DOHH2 (cell line): ENCODE measurements at regions not wholly inside any gene's neighbourhood (a gene's known extent, or its start where the extent isn't known, plus 50 kb on each side); places are given as distances from the start of the nearest gene placed in this dataset.

Experiments used
- H3F3A ChIP-seq: fragments of 200-600 bp; sonication (generic), shearing (Covaris generic); 2 replicates; pipeline ENCODE4 v1.6.0; 2016; ENCODE audit warnings: antibody characterized with exemption, mild to moderate bottlenecking; ENCODE audit not compliant: control insufficient read depth, insufficient read depth
- H3K27ac ChIP-seq: fragments of 200-600 bp; sonication (generic); 2 replicates; pipeline ENCODE4 v1.5.1; 2014; ENCODE audit warnings: low read depth, mild to moderate bottlenecking, low read length, moderate library complexity
- H3K27me3 ChIP-seq: fragments of 200-600 bp; sonication (generic); 2 replicates; pipeline ENCODE4 v1.6.1; 2014; ENCODE audit warnings: mild to moderate bottlenecking, low read length, mixed read lengths; ENCODE audit not compliant: control insufficient read depth
- H3K36me3 ChIP-seq: fragments of 200-600 bp; sonication (generic); 2 replicates; pipeline ENCODE4 v1.6.1; 2014; ENCODE audit warnings: mild to moderate bottlenecking, low read length, moderate library complexity, mixed read lengths; ENCODE audit not compliant: control insufficient read depth
- H3K4me1 ChIP-seq: fragments of 200-600 bp; sonication (generic); 2 replicates; pipeline ENCODE4 v1.6.1; 2014; ENCODE audit warnings: mild to moderate bottlenecking, low read length, mixed read lengths; ENCODE audit not compliant: control insufficient read depth
- H3K4me2 ChIP-seq: fragments of 200-600 bp; sonication (generic); 2 replicates; pipeline ENCODE4 v1.6.0; 2014; ENCODE audit warnings: mild to moderate bottlenecking, low read length, moderate library complexity
- H3K4me3 ChIP-seq: fragments of 200-600 bp; sonication (generic); 2 replicates; pipeline ENCODE4 v1.5.1; 2014; ENCODE audit warnings: mild to moderate bottlenecking, low read length, mixed read lengths
- H3K79me2 ChIP-seq: fragments of 200-600 bp; sonication (generic); 2 replicates; pipeline ENCODE4 v1.6.1; 2014; ENCODE audit warnings: mild to moderate bottlenecking, low read length, mixed read lengths; ENCODE audit not compliant: control insufficient read depth
- H3K9me2 ChIP-seq: fragments of 200-600 bp; sonication (generic); replicated peaks from 2 replicates; pipeline ENCODE4 v1.6.1; 2014; ENCODE audit warnings: mild to moderate bottlenecking, low read length, mixed read lengths; ENCODE audit not compliant: control insufficient read depth
- H3K9me3 ChIP-seq: fragments of 200-600 bp; sonication (generic); 2 replicates; pipeline ENCODE4 v1.6.1; 2014; ENCODE audit warnings: antibody characterized with exemption, low read length, mixed read lengths; ENCODE audit not compliant: control insufficient read depth, insufficient read depth
- H4K20me1 ChIP-seq: fragments of 200-600 bp; sonication (generic); 2 replicates; pipeline ENCODE4 v1.6.0; 2014; ENCODE audit warnings: low read depth, mild to moderate bottlenecking, antibody characterized with exemption, low read length, moderate library complexity; ENCODE audit not compliant: control insufficient read depth, insufficient read depth
- EZH2phosphoT487 ChIP-seq: fragments of 200-600 bp; sonication (generic); IDR thresholded peaks from 2 replicates; pipeline ENCODE4 v1.6.1; 2017; ENCODE audit warnings: borderline replicate concordance, mild to moderate bottlenecking, antibody characterized with exemption, low read length, moderate library complexity, mixed read lengths
- TF ChIP-seq, protein P1 (sequence below): fragments of 200-600 bp; sonication (generic); IDR thresholded peaks from one replicate; pipeline ENCODE4 v1.5.1; 2014; ENCODE audit warnings: antibody characterized with exemption, mild to moderate bottlenecking, low read depth, low read length; ENCODE audit not compliant: poor library complexity, severe bottlenecking

DNA sequence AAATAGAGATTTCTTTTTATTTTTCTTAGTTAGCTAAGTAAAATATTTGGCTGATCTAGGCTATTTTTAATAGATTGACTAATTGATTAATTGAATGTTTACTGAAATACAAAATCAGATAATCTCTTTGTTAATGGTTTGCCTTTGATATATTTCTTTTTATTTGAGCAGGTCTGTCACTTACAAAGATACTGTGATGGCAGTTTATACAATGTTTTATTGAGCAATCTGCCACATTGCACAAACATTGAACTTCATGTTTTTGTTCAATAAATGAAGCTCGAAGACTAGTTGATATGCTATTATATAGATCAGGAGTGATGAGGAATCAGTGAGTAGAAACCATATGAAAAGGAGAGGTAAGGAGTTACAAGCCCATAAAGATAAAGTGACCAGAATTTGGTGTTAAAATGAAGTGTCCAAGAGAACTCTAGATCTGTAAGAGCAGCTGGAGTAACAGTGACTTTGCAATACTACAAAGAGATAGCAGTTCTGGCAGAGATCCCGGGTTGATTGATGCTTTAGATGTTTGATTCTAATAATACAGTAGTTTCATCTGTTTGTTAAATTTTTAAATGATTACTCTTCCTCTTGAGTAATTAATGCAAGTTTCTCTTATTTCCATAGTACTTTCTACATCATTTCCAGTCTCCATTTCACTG, 574.2 kb downstream of the CCDC85A start:
- H3K36me3 ChIP-seq, result no peaks in the 10 kb centered on the region
- no peak overlapping the region for H3K27ac ChIP-seq
- H3K4me3 ChIP-seq, result no peak overlapping the region
- H3K9me2 ChIP-seq, result no peaks in the 10 kb centered on the region
- H3K27me3 ChIP-seq, result no peaks in the 10 kb centered on the region
- no peak overlapping the region for H3K4me2 ChIP-seq
- no peaks in the 10 kb centered on the region for H3K4me1 ChIP-seq
- no peaks in the 10 kb centered on the region for H3K79me2 ChIP-seq
- TF ChIP-seq, protein P1, sequence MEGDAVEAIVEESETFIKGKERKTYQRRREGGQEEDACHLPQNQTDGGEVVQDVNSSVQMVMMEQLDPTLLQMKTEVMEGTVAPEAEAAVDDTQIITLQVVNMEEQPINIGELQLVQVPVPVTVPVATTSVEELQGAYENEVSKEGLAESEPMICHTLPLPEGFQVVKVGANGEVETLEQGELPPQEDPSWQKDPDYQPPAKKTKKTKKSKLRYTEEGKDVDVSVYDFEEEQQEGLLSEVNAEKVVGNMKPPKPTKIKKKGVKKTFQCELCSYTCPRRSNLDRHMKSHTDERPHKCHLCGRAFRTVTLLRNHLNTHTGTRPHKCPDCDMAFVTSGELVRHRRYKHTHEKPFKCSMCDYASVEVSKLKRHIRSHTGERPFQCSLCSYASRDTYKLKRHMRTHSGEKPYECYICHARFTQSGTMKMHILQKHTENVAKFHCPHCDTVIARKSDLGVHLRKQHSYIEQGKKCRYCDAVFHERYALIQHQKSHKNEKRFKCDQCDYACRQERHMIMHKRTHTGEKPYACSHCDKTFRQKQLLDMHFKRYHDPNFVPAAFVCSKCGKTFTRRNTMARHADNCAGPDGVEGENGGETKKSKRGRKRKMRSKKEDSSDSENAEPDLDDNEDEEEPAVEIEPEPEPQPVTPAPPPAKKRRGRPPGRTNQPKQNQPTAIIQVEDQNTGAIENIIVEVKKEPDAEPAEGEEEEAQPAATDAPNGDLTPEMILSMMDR, result no peak
- no peak for TF ChIP-seq EZH2phosphoT487
- no peaks in the 10 kb centered on the region for H4K20me1 ChIP-seq
- no peaks in the 10 kb centered on the region for H3F3A ChIP-seq
- H3K9me3 ChIP-seq, result no peaks in the 10 kb centered on the region

DNA sequence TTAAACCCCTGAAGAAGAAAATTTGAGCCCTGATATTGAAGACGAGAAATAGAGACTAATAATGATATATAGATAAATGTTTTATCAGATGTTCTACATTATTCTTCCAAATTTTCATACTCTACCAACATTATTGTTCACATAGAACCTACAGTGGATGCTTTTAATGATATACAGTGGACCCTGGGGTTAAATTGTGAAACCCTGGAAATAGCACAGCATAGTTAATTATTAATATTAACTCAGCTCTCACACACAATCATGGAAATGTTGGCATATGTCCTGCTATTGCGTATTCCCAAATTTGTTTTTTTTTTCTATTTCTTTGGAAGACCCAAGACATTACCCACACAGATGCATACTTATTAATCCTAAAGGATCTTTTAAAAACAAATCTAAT, 579.9 kb downstream of the CCDC85A start:
- Histone ChIP-seq H3K4me2 (no peak overlapping the region), H3K36me3 (no peaks in the 10 kb centered on the region), H3K4me1 (no peaks in the 10 kb centered on the region), H3K9me2 (no peaks in the 10 kb centered on the region), H3F3A (no peaks in the 10 kb centered on the region), H3K4me3 (no peak overlapping the region), H4K20me1 (no peaks in the 10 kb centered on the region), H3K79me2 (no peaks in the 10 kb centered on the region), H3K27me3 (no peaks in the 10 kb centered on the region), H3K27ac (no peak overlapping the region), H3K9me3 (no peaks in the 10 kb centered on the region)
- TF ChIP-seq EZH2phosphoT487, result no peak
- TF ChIP-seq, protein P1, result no peak

DNA sequence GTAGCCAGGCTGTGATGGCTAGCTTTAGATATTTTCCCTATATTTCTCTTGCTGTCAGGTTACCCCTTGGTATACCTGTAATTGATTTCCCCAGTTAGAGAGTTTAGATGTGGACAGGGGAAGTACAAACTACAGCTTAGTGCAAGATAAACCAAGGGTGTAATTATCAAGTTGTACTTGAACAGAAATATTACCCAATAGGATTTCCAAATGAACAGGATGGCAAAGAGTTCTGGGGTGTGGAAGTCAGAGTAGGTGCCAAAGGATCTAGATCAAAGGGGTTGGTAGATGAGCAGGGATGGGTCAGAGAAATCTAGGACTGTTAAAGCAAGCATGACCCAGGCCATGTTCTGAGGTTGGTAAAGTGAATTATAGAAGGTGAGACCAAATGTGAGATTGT, 585.2 kb downstream of the CCDC85A start:
- Histone ChIP-seq H3K27me3 (no peaks in the 10 kb centered on the region), H3K4me2 (no peak overlapping the region), H3K4me1 (no peaks in the 10 kb centered on the region), H3F3A (no peaks in the 10 kb centered on the region), H3K36me3 (no peaks in the 10 kb centered on the region), H3K9me3 (no peaks in the 10 kb centered on the region), H4K20me1 (no peaks in the 10 kb centered on the region), H3K79me2 (no peaks in the 10 kb centered on the region), H3K27ac (no peak overlapping the region), H3K4me3 (no peak overlapping the region), H3K9me2 (no peaks in the 10 kb centered on the region)
- TF ChIP-seq EZH2phosphoT487, result no peak
- TF ChIP-seq, protein P1, result no peak

DNA sequence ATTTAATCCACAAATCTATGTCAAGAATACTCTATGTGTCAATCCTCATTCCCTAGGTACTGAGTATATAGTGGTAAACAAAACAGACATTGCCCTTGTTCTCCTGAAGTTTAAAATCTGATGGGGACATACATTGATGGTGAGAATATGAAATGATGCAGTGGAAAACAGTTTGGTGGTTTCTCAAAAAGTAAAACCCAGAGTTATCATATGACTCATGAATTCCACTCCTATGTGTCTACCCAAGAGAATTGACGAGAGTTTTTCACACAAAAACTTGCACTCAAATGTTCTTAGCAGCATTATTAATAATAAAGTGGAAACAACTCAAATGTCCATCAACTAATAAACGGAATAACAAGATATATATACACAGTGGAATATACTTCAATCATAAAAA, 586.7 kb downstream of the CCDC85A start:
- H3K4me1 ChIP-seq, result no peaks in the 10 kb centered on the region
- no peaks in the 10 kb centered on the region for H3K79me2 ChIP-seq
- H3K36me3 ChIP-seq, result no peaks in the 10 kb centered on the region
- TF ChIP-seq, protein P1, result no peak
- TF ChIP-seq EZH2phosphoT487, result no peak
- no peak overlapping the region for H3K4me2 ChIP-seq
- no peak overlapping the region for H3K4me3 ChIP-seq
- H3K9me2 ChIP-seq, result no peaks in the 10 kb centered on the region
- no peaks in the 10 kb centered on the region for H4K20me1 ChIP-seq
- no peaks in the 10 kb centered on the region for H3K27me3 ChIP-seq
- H3F3A ChIP-seq, result no peaks in the 10 kb centered on the region
- no peak overlapping the region for H3K27ac ChIP-seq
- H3K9me3 ChIP-seq, result no peaks in the 10 kb centered on the region
